Liver (tissue), 8 donors: ENCODE measurements at regions not wholly inside any gene's neighbourhood (a gene's known extent, or its start where the extent isn't known, plus 50 kb on each side); places are given as distances from the start of the nearest gene placed in this dataset.

ENCODE experiments used
- DNase-seq: peaks from one replicate; pipeline ENCODE4 v3.0.0-alpha.2; 2017; ENCODE audit warnings: low spot score
- H3K27ac ChIP-seq, 2 donors: one replicate each; pipeline ENCODE4 v1.7.0; 2013; ENCODE audit warnings: inconsistent platforms in 2 of 2, low read length in 2 of 2, control low read depth in 1 of 2, low read depth in 1 of 2, mild to moderate bottlenecking in 1 of 2
- H3K27me3 ChIP-seq, 4 donors: one replicate each; pipeline versions ENCODE4 v1.6.1 to v1.7.0; 2013; ENCODE audit warnings: low read length in 3 of 4, inconsistent platforms in 1 of 4, mild to moderate bottlenecking in 1 of 4, moderate library complexity in 1 of 4; ENCODE audit not compliant: control insufficient read depth in 4 of 4, insufficient read depth in 4 of 4
- H3K36me3 ChIP-seq, 4 donors: one replicate each; pipeline versions ENCODE4 v1.6.1 to v1.7.0; 2013; ENCODE audit warnings: low read length in 3 of 4, mild to moderate bottlenecking in 3 of 4, low read depth in 1 of 4, moderate library complexity in 1 of 4; ENCODE audit not compliant: control insufficient read depth in 4 of 4, insufficient read depth in 3 of 4
- H3K4me1 ChIP-seq, 4 donors: one replicate each; pipeline versions ENCODE4 v1.6.1 to v1.7.0; 2013; ENCODE audit warnings: low read length in 3 of 4, mild to moderate bottlenecking in 3 of 4, moderate library complexity in 1 of 4; ENCODE audit not compliant: control insufficient read depth in 4 of 4, insufficient read depth in 4 of 4
- H3K4me3 ChIP-seq, 3 donors: one replicate each; pipeline versions ENCODE4 v1.6.1 to v1.7.0; 2013; ENCODE audit warnings: low read length in 3 of 3, control low read depth in 1 of 3, low read depth in 1 of 3, mild to moderate bottlenecking in 1 of 3
- H3K9ac ChIP-seq, 2 donors: one replicate each; pipeline ENCODE4 v1.7.0; 2013; ENCODE audit warnings: low read length in 2 of 2, mild to moderate bottlenecking in 2 of 2, moderate library complexity in 2 of 2, control low read depth in 1 of 2, low read depth in 1 of 2
- H3K9me3 ChIP-seq, 4 donors: one replicate each; pipeline versions ENCODE4 v1.6.1 to v1.7.0; 2013; ENCODE audit warnings: low read length in 3 of 4; ENCODE audit not compliant: control insufficient read depth in 4 of 4
- ATF3 ChIP-seq: IDR thresholded peaks from 2 replicates; pipeline ENCODE4 v1.6.1; 2016; ENCODE audit warnings: antibody characterized with exemption
- EGR1 ChIP-seq, 2 donors: IDR thresholded peaks; 2 replicates each; pipeline ENCODE4 v1.6.1; 2016 to 2018; ENCODE audit warnings: antibody characterized with exemption in 2 of 2, low read depth in 2 of 2
- FOXA1 ChIP-seq: IDR thresholded peaks from 2 replicates; pipeline ENCODE4 v1.6.1; 2016; ENCODE audit warnings: antibody characterized with exemption
- FOXA2 ChIP-seq: IDR thresholded peaks from 2 replicates; pipeline ENCODE4 v1.6.1; 2016; ENCODE audit warnings: antibody characterized with exemption
- GABPA ChIP-seq, 2 donors: IDR thresholded peaks in 1 of 2; conservative IDR thresholded peaks in 1 of 2; 2 replicates each; pipeline ENCODE4 v1.6.1; 2016; ENCODE audit warnings: antibody characterized with exemption in 2 of 2, mild to moderate bottlenecking in 1 of 2, moderate library complexity in 1 of 2
- HNF4A ChIP-seq, 2 donors: conservative IDR thresholded peaks; 2 replicates each; pipeline ENCODE4 v1.6.1; 2016; ENCODE audit warnings: antibody characterized with exemption in 2 of 2, mild to moderate bottlenecking in 2 of 2
- HNF4G ChIP-seq: IDR thresholded peaks from 2 replicates; pipeline ENCODE4 v1.6.1; 2016; ENCODE audit warnings: antibody characterized with exemption
- JUND ChIP-seq, 2 donors: IDR thresholded peaks; 2 replicates each; pipeline ENCODE4 v1.6.1; 2016; ENCODE audit warnings: antibody characterized with exemption in 2 of 2
- NR2F2 ChIP-seq: IDR thresholded peaks from 2 replicates; pipeline ENCODE4 v1.6.1; 2016; ENCODE audit warnings: antibody characterized with exemption
- RAD21 ChIP-seq, 2 donors: IDR thresholded peaks; 2 replicates each; pipeline ENCODE4 v1.6.1; 2016; ENCODE audit warnings: antibody characterized with exemption in 2 of 2, mild to moderate bottlenecking in 2 of 2
- RXRA ChIP-seq, 2 donors: IDR thresholded peaks; 2 replicates each; pipeline ENCODE4 v1.6.1; 2017 to 2018; ENCODE audit warnings: antibody characterized with exemption in 2 of 2, mild to moderate bottlenecking in 1 of 2
- SP1 ChIP-seq: IDR thresholded peaks from 2 replicates; pipeline ENCODE4 v1.6.1; 2018; ENCODE audit warnings: antibody characterized with exemption, mild to moderate bottlenecking
- TAF1 ChIP-seq: conservative IDR thresholded peaks from 2 replicates; pipeline ENCODE4 v1.6.1; 2016; ENCODE audit warnings: antibody characterized with exemption, mild to moderate bottlenecking
- YY1 ChIP-seq: IDR thresholded peaks from 2 replicates; pipeline ENCODE4 v1.6.1; 2016; ENCODE audit warnings: antibody characterized with exemption, mild to moderate bottlenecking
- WGBS: extraction: QIAGEN DNeasy Blood & Tissue Kit; methylation state at CpG from one replicate; pipeline ENCODE4 v1.1.7; 2013; 5-methylcytosine and 5-hydroxymethylcytosine counted together
- TF ChIP-seq, protein P1 (sequence below): IDR thresholded peaks from 2 replicates; pipeline ENCODE4 v1.6.1; 2016; ENCODE audit warnings: antibody characterized with exemption, mild to moderate bottlenecking
- TF ChIP-seq, protein P2 (sequence below): fragments of 150-350 bp; IDR thresholded peaks from 2 replicates; pipeline ENCODE4 v1.5.1; 2017; ENCODE audit warnings: improper control_type of control experiment, low read depth, low read length; ENCODE audit not compliant: missing input control
- TF ChIP-seq, protein P3 (sequence below): IDR thresholded peaks from 2 replicates; pipeline ENCODE4 v1.6.1; 2016; ENCODE audit warnings: antibody characterized with exemption
- TF ChIP-seq, protein P4 (sequence below): IDR thresholded peaks from 2 replicates; pipeline ENCODE4 v1.6.1; 2016; ENCODE audit warnings: antibody characterized with exemption
- donor health status: healthy.
- donor health status: healthy.
- donor health status: healthy.
- donor health status: healthy.
- donor health status: healthy.

DNA sequence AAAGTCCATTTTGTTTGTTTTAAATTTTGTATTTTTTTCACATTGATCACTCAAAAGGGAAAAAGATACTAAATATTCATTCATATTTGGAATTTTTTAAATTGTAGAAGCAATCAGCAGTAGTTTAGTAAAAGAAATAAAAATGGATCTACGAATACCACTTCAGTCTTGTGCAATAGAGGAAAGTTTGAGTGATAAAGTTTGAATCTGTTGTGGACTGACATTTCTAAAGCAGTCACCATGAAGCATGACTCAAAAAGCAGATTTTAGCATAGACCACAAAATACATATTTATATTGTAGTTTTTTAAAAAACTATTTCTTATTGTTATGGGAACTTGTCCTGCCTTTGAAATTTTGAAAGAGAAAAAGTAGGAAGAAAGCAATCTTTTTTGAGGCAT is 520.5 kb upstream of the ZEB2 start:
- no peak overlapping the region for H3K4me3 ChIP-seq
- no peaks in the 10 kb centered on the region for H3K27me3 ChIP-seq
- no peak for TF ChIP-seq HNF4G
- TF ChIP-seq, protein P1, sequence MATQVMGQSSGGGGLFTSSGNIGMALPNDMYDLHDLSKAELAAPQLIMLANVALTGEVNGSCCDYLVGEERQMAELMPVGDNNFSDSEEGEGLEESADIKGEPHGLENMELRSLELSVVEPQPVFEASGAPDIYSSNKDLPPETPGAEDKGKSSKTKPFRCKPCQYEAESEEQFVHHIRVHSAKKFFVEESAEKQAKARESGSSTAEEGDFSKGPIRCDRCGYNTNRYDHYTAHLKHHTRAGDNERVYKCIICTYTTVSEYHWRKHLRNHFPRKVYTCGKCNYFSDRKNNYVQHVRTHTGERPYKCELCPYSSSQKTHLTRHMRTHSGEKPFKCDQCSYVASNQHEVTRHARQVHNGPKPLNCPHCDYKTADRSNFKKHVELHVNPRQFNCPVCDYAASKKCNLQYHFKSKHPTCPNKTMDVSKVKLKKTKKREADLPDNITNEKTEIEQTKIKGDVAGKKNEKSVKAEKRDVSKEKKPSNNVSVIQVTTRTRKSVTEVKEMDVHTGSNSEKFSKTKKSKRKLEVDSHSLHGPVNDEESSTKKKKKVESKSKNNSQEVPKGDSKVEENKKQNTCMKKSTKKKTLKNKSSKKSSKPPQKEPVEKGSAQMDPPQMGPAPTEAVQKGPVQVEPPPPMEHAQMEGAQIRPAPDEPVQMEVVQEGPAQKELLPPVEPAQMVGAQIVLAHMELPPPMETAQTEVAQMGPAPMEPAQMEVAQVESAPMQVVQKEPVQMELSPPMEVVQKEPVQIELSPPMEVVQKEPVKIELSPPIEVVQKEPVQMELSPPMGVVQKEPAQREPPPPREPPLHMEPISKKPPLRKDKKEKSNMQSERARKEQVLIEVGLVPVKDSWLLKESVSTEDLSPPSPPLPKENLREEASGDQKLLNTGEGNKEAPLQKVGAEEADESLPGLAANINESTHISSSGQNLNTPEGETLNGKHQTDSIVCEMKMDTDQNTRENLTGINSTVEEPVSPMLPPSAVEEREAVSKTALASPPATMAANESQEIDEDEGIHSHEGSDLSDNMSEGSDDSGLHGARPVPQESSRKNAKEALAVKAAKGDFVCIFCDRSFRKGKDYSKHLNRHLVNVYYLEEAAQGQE, result no peak
- TF ChIP-seq NR2F2, result no peak
- TF ChIP-seq, protein P2, sequence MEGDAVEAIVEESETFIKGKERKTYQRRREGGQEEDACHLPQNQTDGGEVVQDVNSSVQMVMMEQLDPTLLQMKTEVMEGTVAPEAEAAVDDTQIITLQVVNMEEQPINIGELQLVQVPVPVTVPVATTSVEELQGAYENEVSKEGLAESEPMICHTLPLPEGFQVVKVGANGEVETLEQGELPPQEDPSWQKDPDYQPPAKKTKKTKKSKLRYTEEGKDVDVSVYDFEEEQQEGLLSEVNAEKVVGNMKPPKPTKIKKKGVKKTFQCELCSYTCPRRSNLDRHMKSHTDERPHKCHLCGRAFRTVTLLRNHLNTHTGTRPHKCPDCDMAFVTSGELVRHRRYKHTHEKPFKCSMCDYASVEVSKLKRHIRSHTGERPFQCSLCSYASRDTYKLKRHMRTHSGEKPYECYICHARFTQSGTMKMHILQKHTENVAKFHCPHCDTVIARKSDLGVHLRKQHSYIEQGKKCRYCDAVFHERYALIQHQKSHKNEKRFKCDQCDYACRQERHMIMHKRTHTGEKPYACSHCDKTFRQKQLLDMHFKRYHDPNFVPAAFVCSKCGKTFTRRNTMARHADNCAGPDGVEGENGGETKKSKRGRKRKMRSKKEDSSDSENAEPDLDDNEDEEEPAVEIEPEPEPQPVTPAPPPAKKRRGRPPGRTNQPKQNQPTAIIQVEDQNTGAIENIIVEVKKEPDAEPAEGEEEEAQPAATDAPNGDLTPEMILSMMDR, result no peak
- no peak for TF ChIP-seq YY1
- no peak overlapping the region for H3K9ac ChIP-seq
- no peaks in the 10 kb centered on the region for H3K9me3 ChIP-seq
- no peaks in the 10 kb centered on the region for H3K4me1 ChIP-seq
- DNase-seq, result no peak
- no peaks in the 10 kb centered on the region for H3K36me3 ChIP-seq
- whole genome bisulfite sequencing, result 77% methylated on average over 1 of the region's 1 CpG
- H3K27ac ChIP-seq, result no peak overlapping the region

DNA sequence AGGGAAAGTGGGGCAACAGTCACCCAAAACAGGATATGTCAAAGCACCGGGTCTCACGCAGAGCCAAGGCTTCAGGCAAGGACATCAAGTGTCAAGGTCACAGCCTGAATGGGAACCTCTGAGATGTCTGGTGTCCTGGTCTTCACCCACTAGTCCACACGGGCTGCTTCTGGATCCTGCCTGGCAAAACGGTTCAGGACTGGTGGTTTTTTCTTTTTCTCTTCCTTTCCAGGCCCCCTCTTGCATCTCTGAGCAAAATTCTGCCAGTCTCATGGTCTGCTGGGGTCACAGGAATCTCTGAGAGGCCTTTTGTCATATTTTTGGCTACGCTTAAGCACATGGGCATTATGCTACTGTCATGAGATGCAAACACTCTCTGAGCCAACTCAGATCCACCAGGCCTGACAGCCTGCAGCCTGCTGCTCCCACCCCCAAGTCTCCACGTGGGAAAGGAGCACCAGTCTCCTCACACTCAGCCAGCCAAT is 518.2 kb upstream of the ZEB2 start:
- Histone ChIP-seq H3K4me1 (no peaks in the 10 kb centered on the region), H3K4me3 (no peak overlapping the region), H3K9ac (no peak overlapping the region), H3K36me3 (no peaks in the 10 kb centered on the region), H3K27ac (no peak overlapping the region), H3K9me3 (no peaks in the 10 kb centered on the region), H3K27me3 (no peaks in the 10 kb centered on the region)
- 65% methylated on average over 6 of the region's 6 CpGs for WGBS
- TF ChIP-seq GABPA (IDR thresholded peaks at IDR 0.05 in 1 of 2, conservative IDR thresholded peaks at IDR 0.05 in 1 of 2) (no peak), HNF4G (no peak), JUND (IDR thresholded peaks at IDR 0.05) (no peak), FOXA1 (no peak), NR2F2 (no peak), ATF3 (no peak), RXRA (IDR thresholded peaks at IDR 0.05) (no peak), FOXA2 (no peak), EGR1 (IDR thresholded peaks at IDR 0.05; ENCODE audit: low read depth in 2 of 2) (no peak), YY1 (no peak), RAD21 (IDR thresholded peaks at IDR 0.05) (no peak), HNF4A (conservative IDR thresholded peaks at IDR 0.05) (no peak), SP1 (no peak), TAF1 (no peak)
- TF ChIP-seq, protein P3, sequence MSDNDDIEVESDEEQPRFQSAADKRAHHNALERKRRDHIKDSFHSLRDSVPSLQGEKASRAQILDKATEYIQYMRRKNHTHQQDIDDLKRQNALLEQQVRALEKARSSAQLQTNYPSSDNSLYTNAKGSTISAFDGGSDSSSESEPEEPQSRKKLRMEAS, result no peak
- TF ChIP-seq, protein P2, result no peak
- TF ChIP-seq, protein P1, result no peak
- TF ChIP-seq, protein P4, sequence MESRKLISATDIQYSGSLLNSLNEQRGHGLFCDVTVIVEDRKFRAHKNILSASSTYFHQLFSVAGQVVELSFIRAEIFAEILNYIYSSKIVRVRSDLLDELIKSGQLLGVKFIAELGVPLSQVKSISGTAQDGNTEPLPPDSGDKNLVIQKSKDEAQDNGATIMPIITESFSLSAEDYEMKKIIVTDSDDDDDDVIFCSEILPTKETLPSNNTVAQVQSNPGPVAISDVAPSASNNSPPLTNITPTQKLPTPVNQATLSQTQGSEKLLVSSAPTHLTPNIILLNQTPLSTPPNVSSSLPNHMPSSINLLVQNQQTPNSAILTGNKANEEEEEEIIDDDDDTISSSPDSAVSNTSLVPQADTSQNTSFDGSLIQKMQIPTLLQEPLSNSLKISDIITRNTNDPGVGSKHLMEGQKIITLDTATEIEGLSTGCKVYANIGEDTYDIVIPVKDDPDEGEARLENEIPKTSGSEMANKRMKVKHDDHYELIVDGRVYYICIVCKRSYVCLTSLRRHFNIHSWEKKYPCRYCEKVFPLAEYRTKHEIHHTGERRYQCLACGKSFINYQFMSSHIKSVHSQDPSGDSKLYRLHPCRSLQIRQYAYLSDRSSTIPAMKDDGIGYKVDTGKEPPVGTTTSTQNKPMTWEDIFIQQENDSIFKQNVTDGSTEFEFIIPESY, result no peak
- DNase-seq, result no peak
